Mesendoderm (in vitro differentiated cells): ENCODE measurements at regions not wholly inside any gene's neighbourhood (a gene's known extent, or its start where the extent isn't known, plus 50 kb on each side); places are given as distances from the start of the nearest gene placed in this dataset.

Experiments used
- DNase-seq: peaks from one replicate; pipeline ENCODE4 v3.0.0; 2013
- H2AK5ac ChIP-seq: 2 replicates; pipeline ENCODE4 v1.6.1; 2013; ENCODE audit warnings: low read length, inconsistent platforms
- H2BK120ac ChIP-seq: 2 replicates; pipeline ENCODE4 v1.6.1; 2013; ENCODE audit warnings: low read depth, mild to moderate bottlenecking, low read length, moderate library complexity, mixed read lengths
- H2BK15ac ChIP-seq: replicated peaks from 2 replicates; pipeline ENCODE4 v1.6.1; 2013; ENCODE audit warnings: low read depth, mild to moderate bottlenecking, moderate library complexity
- H2BK5ac ChIP-seq: 2 replicates; pipeline ENCODE4 v1.6.1; 2013; ENCODE audit warnings: low read length, inconsistent platforms
- H3K18ac ChIP-seq: 2 replicates; pipeline ENCODE4 v1.6.1; 2013; ENCODE audit warnings: mild to moderate bottlenecking, low read length, mixed read lengths
- H3K23ac ChIP-seq: one replicate; pipeline ENCODE4 v1.6.1; 2013; ENCODE audit warnings: low read length
- H3K27ac ChIP-seq: 2 replicates; pipeline ENCODE4 v1.5.1; 2013; ENCODE audit warnings: low read depth, mild to moderate bottlenecking, inconsistent platforms, low read length, moderate library complexity
- H3K27me3 ChIP-seq: 2 replicates; pipeline ENCODE4 v1.6.1; 2013; ENCODE audit warnings: low read length, control low read depth, mild to moderate bottlenecking, inconsistent platforms; ENCODE audit not compliant: insufficient read depth, poor library complexity
- H3K36me3 ChIP-seq: 2 replicates; pipeline ENCODE4 v1.6.1; 2013; ENCODE audit warnings: low read length, inconsistent platforms; ENCODE audit not compliant: control insufficient read depth, insufficient read depth
- H3K4ac ChIP-seq: one replicate; pipeline ENCODE4 v1.6.1; 2013; ENCODE audit warnings: low read depth, mild to moderate bottlenecking, low read length, moderate library complexity
- H3K4me1 ChIP-seq: 2 replicates; pipeline ENCODE4 v1.6.1; 2013; ENCODE audit warnings: low read depth, low read length, inconsistent platforms; ENCODE audit not compliant: control insufficient read depth
- H3K4me2 ChIP-seq: 2 replicates; pipeline ENCODE4 v1.6.1; 2013; ENCODE audit warnings: low read length
- H3K4me3 ChIP-seq: 2 replicates; pipeline ENCODE4 v1.5.1; 2013; ENCODE audit warnings: mild to moderate bottlenecking, low read length
- H3K56ac ChIP-seq: one replicate; pipeline ENCODE4 v1.6.1; 2013; ENCODE audit warnings: low read length
- H3K79me1 ChIP-seq: 2 replicates; pipeline ENCODE4 v1.6.1; 2013; ENCODE audit warnings: low read length, inconsistent platforms
- H3K79me2 ChIP-seq: 2 replicates; pipeline ENCODE4 v1.6.1; 2013; ENCODE audit warnings: mild to moderate bottlenecking, low read length; ENCODE audit not compliant: control insufficient read depth, insufficient read depth
- H3K9ac ChIP-seq: 2 replicates; pipeline ENCODE4 v1.6.1; 2013; ENCODE audit warnings: low read length, inconsistent platforms
- H4K5ac ChIP-seq: one replicate; pipeline ENCODE4 v1.6.1; 2013; ENCODE audit warnings: low read length
- H4K8ac ChIP-seq: one replicate; pipeline ENCODE4 v1.6.1; 2013; ENCODE audit warnings: low read depth, mild to moderate bottlenecking, control low read depth, low read length, moderate library complexity
- WGBS: extraction: QIAGEN DNeasy Blood & Tissue Kit; methylation state at CpG from one replicate; pipeline ENCODE4 v1.1.7; 2013; ENCODE audit warnings: low lambda C conversion rate, missing lambda C conversion rate; ENCODE audit not compliant: insufficient coverage; ENCODE audit errors: extremely low coverage; 5-methylcytosine and 5-hydroxymethylcytosine counted together

DNA sequence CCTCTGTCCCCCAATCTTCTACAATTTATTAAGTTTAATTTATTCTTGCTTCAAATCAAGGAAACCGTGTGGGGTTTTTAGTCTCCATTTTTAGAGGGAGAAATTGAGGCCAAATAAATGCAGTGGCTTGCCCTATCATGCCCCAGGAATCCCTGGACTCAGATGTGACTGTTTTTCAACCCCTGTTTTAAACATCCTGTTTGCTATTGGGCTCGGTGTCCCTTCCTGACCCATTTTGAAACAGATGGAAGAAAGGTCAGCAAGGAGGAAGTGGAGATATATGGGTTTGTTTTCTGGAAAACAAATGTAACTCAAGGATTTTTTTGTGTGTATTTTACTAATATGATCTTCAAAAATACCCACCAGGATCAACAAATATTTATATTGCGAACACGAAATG, 84.7 kb downstream of the DACT1 start:
- no peak overlapping the region for H3K4me2 ChIP-seq
- no peak overlapping the region for H3K9ac ChIP-seq
- H2BK120ac ChIP-seq, result no peak overlapping the region
- no peak overlapping the region for H3K18ac ChIP-seq
- no peak overlapping the region for H4K5ac ChIP-seq
- H3K27ac ChIP-seq, result no peak overlapping the region
- H3K36me3 ChIP-seq, result no peaks in the 10 kb centered on the region
- H3K23ac ChIP-seq, result no peak overlapping the region
- H2BK15ac ChIP-seq, result no peak overlapping the region
- H3K4ac ChIP-seq, result no peak overlapping the region
- no peaks in the 10 kb centered on the region for H3K4me1 ChIP-seq
- no peaks in the 10 kb centered on the region for H3K79me1 ChIP-seq
- no peak overlapping the region for H2AK5ac ChIP-seq
- DNase-seq, result no peak
- no peak overlapping the region for H3K56ac ChIP-seq
- no peaks in the 10 kb centered on the region for H3K79me2 ChIP-seq
- WGBS, result no CpG with 5 or more reads among the region's 4 CpGs
- no peak overlapping the region for H2BK5ac ChIP-seq
- no peak overlapping the region for H3K4me3 ChIP-seq
- H4K8ac ChIP-seq, result no peak overlapping the region
- H3K27me3 ChIP-seq, result no peaks in the 10 kb centered on the region

DNA sequence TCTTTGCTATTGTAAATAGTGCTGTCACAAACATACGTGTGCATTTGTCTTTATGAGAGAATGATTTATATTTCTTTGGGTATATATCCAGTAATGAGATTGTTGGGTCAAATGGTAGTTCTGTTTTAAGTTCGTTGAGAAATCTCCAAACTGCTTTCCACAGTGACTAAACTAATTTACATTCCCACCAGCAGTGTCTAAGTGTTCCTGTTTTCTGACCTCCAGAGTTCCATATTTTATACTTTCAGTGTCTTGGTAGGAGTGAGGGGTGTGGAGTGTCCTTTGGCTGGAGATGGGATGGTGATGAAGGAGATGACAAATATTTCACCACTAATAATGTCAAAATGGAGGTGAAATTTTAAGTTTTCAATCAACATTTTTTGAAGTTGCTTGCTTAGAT, 86.4 kb downstream of the DACT1 start:
- WGBS, result no CpG with 5 or more reads among the region's 2 CpGs
- Histone ChIP-seq H3K9ac (no peak overlapping the region), H3K4me3 (no peak overlapping the region), H4K5ac (no peak overlapping the region), H2BK5ac (no peak overlapping the region), H3K56ac (no peak overlapping the region), H2AK5ac (no peak overlapping the region), H3K4ac (no peak overlapping the region), H3K27ac (no peak overlapping the region), H3K27me3 (no peaks in the 10 kb centered on the region), H2BK120ac (no peak overlapping the region), H3K79me2 (no peaks in the 10 kb centered on the region), H3K79me1 (no peaks in the 10 kb centered on the region), H3K23ac (no peak overlapping the region), H3K18ac (no peak overlapping the region), H4K8ac (no peak overlapping the region), H3K4me1 (no peaks in the 10 kb centered on the region), H3K36me3 (no peaks in the 10 kb centered on the region), H3K4me2 (no peak overlapping the region), H2BK15ac (no peak overlapping the region)
- DNase-seq, result no peak

DNA sequence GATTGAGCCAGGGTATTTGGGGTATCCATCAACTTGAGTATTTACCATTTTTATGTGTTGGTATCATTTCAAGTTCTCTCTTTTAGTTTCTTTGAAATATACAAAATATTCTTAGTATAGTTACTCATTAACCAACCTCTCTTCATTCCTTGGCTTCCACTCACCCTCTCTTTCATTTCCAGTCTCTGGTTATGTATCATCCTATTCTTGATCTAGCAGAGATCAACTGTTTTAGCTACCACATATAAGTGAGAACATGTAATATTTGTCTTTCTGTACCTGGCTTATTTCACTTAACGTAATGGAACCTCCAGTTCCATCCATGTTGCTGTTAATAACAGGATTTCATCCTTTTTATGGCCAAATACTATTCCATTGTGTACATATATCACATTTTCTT, 86.9 kb downstream of the DACT1 start:
- no peak overlapping the region for H3K9ac ChIP-seq
- H4K8ac ChIP-seq, result no peak overlapping the region
- no peak overlapping the region for H2BK15ac ChIP-seq
- H3K4me2 ChIP-seq, result no peak overlapping the region
- H2AK5ac ChIP-seq, result no peak overlapping the region
- H3K36me3 ChIP-seq, result no peaks in the 10 kb centered on the region
- DNase-seq, result no peak
- no peak overlapping the region for H2BK120ac ChIP-seq
- no peaks in the 10 kb centered on the region for H3K79me2 ChIP-seq
- no CpG with 5 or more reads among the region's 1 CpG for WGBS
- no peak overlapping the region for H2BK5ac ChIP-seq
- H3K4me3 ChIP-seq, result no peak overlapping the region
- no peak overlapping the region for H3K4ac ChIP-seq
- H3K56ac ChIP-seq, result no peak overlapping the region
- no peaks in the 10 kb centered on the region for H3K4me1 ChIP-seq
- no peaks in the 10 kb centered on the region for H3K27me3 ChIP-seq
- H3K23ac ChIP-seq, result no peak overlapping the region
- H3K79me1 ChIP-seq, result no peaks in the 10 kb centered on the region
- no peak overlapping the region for H3K18ac ChIP-seq
- H3K27ac ChIP-seq, result no peak overlapping the region
- H4K5ac ChIP-seq, result no peak overlapping the region

DNA sequence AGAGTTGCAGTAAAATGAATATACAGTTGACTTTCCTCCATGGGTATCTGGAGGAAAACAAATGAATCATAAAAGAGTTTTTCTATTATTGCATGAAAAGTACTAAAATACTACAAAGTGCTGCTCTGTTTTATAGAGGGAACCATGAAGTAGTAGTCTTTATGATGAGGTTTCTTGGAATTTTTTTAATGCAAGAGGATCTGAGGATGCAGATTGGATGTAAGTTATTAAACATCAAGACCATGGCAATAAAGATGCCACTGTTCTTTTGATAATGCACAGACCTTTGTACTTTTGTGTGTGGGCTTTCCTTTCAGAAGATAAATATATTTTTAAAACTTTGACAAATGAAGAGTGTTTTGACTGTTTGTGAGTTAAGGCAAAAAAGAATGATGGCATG, 87.5 kb downstream of the DACT1 start:
- Histone ChIP-seq H3K4ac (no peak overlapping the region), H2BK5ac (no peak overlapping the region), H2AK5ac (no peak overlapping the region), H3K79me2 (no peaks in the 10 kb centered on the region), H3K4me1 (no peaks in the 10 kb centered on the region), H2BK15ac (no peak overlapping the region), H4K8ac (no peak overlapping the region), H3K23ac (no peak overlapping the region), H3K36me3 (no peaks in the 10 kb centered on the region), H3K18ac (no peak overlapping the region), H3K4me3 (no peak overlapping the region), H3K79me1 (no peaks in the 10 kb centered on the region), H3K27me3 (no peaks in the 10 kb centered on the region), H3K56ac (no peak overlapping the region), H3K9ac (no peak overlapping the region), H2BK120ac (no peak overlapping the region), H4K5ac (no peak overlapping the region), H3K4me2 (no peak overlapping the region), H3K27ac (no peak overlapping the region)
- DNase-seq, result no peak

DNA sequence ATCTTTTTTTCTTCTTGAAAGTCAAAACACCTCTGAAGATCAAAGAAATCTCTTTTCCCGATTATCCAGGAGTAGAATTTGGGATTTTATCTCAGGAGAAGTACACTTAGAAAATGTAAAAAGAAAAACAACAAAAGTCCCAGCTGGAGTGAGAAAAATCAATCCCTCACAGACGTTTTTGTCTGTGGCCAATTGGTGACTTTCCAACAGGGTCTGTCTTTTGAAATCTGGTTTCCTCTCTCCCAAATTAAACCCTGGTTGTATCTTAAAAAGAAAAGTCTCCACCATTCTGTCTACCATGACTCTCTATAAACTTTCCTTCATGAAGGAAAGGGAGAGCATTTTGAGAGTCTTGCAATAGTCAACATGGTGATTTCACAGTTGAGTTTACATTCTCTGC, 88.1 kb downstream of the DACT1 start:
- Histone ChIP-seq H3K4ac (no peak overlapping the region), H3K4me1 (no peaks in the 10 kb centered on the region), H2BK15ac (no peak overlapping the region), H3K4me2 (no peak overlapping the region), H3K9ac (no peak overlapping the region), H3K27ac (no peak overlapping the region), H3K79me1 (no peaks in the 10 kb centered on the region), H2BK120ac (no peak overlapping the region), H3K79me2 (no peaks in the 10 kb centered on the region), H3K56ac (no peak overlapping the region), H3K23ac (no peak overlapping the region), H4K8ac (no peak overlapping the region), H3K27me3 (no peaks in the 10 kb centered on the region), H3K36me3 (no peaks in the 10 kb centered on the region), H2BK5ac (no peak overlapping the region), H4K5ac (no peak overlapping the region), H2AK5ac (no peak overlapping the region), H3K4me3 (no peak overlapping the region), H3K18ac (no peak overlapping the region)
- no CpG with 5 or more reads among the region's 2 CpGs for WGBS
- DNase-seq, result no peak

DNA sequence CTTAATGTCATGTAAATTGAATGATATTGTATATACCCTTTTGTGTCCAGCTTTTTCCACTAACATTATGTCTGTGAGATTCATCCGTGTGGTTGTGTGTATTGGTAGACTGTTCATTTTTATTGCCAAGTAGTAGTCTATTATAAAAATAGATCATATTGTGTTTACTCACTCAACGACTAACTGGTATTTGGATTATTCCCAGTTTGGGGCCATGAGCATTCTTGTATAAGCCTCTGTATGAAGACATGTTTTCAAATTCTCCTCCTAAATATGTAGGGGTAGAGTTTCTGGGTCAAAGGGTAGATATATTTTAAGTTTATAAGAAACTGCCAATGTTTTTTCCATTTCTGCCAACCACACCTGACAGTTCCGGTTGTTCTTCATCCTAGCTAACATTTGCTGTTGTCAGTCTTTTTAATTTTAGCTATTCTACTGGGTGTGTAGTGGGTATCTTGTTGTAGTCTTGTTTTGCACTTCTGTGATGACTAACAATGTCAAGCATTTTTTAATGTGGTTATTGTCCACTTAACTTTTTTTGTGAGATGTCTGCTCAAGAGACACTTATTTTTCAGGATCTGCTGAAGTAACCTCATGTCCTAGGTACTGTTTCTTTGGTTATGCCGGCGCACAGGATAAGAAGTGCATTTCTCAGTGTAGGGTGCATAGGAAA, 93.2 kb downstream of the DACT1 start:
- Histone ChIP-seq H4K8ac (no peak overlapping the region), H4K5ac (no peak overlapping the region), H3K18ac (no peak overlapping the region), H3K36me3 (no peaks in the 10 kb centered on the region), H3K9ac (no peak overlapping the region), H2AK5ac (no peak overlapping the region), H3K4me2 (no peak overlapping the region), H2BK5ac (no peak overlapping the region), H3K4ac (no peak overlapping the region), H2BK15ac (no peak overlapping the region), H3K4me1 (no peaks in the 10 kb centered on the region), H3K4me3 (no peak overlapping the region), H3K27me3 (no peaks in the 10 kb centered on the region), H3K56ac (no peak overlapping the region), H3K79me2 (no peaks in the 10 kb centered on the region), H3K23ac (no peak overlapping the region), H2BK120ac (no peak overlapping the region), H3K27ac (no peak overlapping the region), H3K79me1 (no peaks in the 10 kb centered on the region)
- WGBS, result no CpG with 5 or more reads among the region's 5 CpGs
- no peak for DNase-seq
